ENCODE measurements at regions not wholly inside any gene's neighbourhood (a gene's known extent, or its start where the extent isn't known, plus 50 kb on each side); places are given as distances from the start of the nearest gene placed in this dataset.
A peak's percentile ranks its signal among the peaks of the same experiment; 100 is the strongest.

DNA sequence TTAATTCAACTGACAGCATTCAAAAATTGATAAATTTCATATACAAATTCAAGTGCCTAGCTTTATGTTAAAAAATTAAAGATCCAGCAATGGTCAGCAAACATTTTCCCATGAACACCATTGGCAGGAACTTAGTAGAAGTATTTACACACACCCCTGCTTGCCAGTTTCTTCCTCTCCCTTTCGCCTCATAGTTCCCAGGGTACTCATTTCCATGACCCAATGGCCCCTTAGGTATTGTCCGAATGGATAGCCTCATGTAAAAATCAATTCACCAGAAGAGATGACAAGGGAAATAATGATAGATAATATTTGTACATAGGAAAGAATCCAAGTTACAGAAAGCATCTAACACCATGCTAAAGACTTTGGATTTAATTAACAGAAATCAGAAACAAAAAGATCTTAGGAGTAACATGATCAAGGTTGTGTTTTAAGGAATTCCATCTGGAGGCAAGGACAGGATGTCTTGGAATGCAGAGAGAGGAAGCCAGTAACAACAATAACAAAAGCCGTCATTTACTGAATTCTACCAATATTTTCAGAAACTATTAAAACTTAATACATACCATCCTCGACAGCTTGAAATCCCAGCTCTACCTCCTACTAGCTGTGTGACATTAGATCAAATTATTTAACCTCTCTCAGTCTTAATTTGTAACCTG lies 423.0 kb downstream of the IRS1 start (continued):
- TF ChIP-seq, protein P1, sequence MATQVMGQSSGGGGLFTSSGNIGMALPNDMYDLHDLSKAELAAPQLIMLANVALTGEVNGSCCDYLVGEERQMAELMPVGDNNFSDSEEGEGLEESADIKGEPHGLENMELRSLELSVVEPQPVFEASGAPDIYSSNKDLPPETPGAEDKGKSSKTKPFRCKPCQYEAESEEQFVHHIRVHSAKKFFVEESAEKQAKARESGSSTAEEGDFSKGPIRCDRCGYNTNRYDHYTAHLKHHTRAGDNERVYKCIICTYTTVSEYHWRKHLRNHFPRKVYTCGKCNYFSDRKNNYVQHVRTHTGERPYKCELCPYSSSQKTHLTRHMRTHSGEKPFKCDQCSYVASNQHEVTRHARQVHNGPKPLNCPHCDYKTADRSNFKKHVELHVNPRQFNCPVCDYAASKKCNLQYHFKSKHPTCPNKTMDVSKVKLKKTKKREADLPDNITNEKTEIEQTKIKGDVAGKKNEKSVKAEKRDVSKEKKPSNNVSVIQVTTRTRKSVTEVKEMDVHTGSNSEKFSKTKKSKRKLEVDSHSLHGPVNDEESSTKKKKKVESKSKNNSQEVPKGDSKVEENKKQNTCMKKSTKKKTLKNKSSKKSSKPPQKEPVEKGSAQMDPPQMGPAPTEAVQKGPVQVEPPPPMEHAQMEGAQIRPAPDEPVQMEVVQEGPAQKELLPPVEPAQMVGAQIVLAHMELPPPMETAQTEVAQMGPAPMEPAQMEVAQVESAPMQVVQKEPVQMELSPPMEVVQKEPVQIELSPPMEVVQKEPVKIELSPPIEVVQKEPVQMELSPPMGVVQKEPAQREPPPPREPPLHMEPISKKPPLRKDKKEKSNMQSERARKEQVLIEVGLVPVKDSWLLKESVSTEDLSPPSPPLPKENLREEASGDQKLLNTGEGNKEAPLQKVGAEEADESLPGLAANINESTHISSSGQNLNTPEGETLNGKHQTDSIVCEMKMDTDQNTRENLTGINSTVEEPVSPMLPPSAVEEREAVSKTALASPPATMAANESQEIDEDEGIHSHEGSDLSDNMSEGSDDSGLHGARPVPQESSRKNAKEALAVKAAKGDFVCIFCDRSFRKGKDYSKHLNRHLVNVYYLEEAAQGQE (IDR thresholded peaks at IDR 0.05; ENCODE audit: unreplicated experiment), result no peak
- no peak for TF ChIP-seq EZH2 (IDR thresholded peaks at IDR 0.05; ENCODE audit: low read depth, unreplicated experiment)
- TF ChIP-seq, protein P2, sequence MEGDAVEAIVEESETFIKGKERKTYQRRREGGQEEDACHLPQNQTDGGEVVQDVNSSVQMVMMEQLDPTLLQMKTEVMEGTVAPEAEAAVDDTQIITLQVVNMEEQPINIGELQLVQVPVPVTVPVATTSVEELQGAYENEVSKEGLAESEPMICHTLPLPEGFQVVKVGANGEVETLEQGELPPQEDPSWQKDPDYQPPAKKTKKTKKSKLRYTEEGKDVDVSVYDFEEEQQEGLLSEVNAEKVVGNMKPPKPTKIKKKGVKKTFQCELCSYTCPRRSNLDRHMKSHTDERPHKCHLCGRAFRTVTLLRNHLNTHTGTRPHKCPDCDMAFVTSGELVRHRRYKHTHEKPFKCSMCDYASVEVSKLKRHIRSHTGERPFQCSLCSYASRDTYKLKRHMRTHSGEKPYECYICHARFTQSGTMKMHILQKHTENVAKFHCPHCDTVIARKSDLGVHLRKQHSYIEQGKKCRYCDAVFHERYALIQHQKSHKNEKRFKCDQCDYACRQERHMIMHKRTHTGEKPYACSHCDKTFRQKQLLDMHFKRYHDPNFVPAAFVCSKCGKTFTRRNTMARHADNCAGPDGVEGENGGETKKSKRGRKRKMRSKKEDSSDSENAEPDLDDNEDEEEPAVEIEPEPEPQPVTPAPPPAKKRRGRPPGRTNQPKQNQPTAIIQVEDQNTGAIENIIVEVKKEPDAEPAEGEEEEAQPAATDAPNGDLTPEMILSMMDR (conservative IDR thresholded peaks at IDR 0.05; ENCODE audit: low read depth in 2 of 2), result no peak

DNA sequence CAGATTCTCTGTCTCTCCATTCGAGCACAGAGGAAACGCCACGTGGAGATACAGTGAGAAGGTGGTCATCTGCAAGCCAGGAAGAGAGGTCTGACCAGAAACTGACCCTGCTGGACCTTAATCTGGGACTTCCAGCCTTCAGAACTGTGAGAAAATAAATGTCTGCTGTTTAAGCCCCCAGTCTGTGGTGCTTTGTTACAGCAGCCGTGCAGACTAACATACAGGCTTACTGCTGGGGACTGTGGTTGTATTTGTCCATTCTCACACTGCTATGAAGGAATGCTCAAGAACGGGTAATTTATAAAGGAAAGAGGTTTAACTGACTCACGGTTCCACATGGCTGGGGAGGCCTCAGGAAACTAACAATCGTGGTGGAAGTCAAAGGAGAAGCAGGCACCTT lies 432.7 kb downstream of the IRS1 start:
- Histone ChIP-seq H3F3A (replicated peaks; ENCODE audit: low read depth) (no peaks in the 10 kb centered on the region), H4K20me1 (replicated peaks; ENCODE audit: insufficient read depth) (no peaks in the 10 kb centered on the region), H3K27ac (ENCODE audit: low read depth) (no peak overlapping the region), H3K4me2 (no peak overlapping the region), H2AFZ (0 out of 2 replicates have a peak overlapping the region, but pooled peaks have one; percentile 18), H3K9me2 (ENCODE audit: insufficient read depth) (peaks cover 10% of the 10 kb centered on the region; the same call in 1 of the 2 replicates), H3K27me3 (ENCODE audit: insufficient read depth) (no peaks in the 10 kb centered on the region), H3K79me2 (replicated peaks; ENCODE audit: insufficient read depth) (no peaks in the 10 kb centered on the region), H3K4me3 (no peak overlapping the region), H3K36me3 (ENCODE audit: insufficient read depth) (no peaks in the 10 kb centered on the region), H3K4me1 (ENCODE audit: insufficient read depth) (no peaks in the 10 kb centered on the region)
- Mint-ChIP-seq H3K4me3 (no peak overlapping the region), H3K9me3 (no peaks in the 10 kb centered on the region), H3K36me3 (ENCODE audit: low read depth) (no peaks in the 10 kb centered on the region), H3K4me1 (no peaks in the 10 kb centered on the region), H3K27ac (no peak overlapping the region), H3K27me3 (ENCODE audit: insufficient read depth, low read depth, poor library complexity) (no peaks in the 10 kb centered on the region)
- DNase-seq (ENCODE audit: low spot score), result no peak
- no peak for ATAC-seq
- TF ChIP-seq, protein P1 (IDR thresholded peaks at IDR 0.05; ENCODE audit: unreplicated experiment), result no peak
- TF ChIP-seq NANOG (IDR thresholded peaks at IDR 0.05; ENCODE audit: borderline replicate concordance), result no peak
- TF ChIP-seq ZNF114 (CRISPR knock-in tag; IDR thresholded peaks at IDR 0.05), result no peak
- no peak for TF ChIP-seq JUNB (IDR thresholded peaks at IDR 0.05; ENCODE audit: unreplicated experiment)
- TF ChIP-seq, protein P3, sequence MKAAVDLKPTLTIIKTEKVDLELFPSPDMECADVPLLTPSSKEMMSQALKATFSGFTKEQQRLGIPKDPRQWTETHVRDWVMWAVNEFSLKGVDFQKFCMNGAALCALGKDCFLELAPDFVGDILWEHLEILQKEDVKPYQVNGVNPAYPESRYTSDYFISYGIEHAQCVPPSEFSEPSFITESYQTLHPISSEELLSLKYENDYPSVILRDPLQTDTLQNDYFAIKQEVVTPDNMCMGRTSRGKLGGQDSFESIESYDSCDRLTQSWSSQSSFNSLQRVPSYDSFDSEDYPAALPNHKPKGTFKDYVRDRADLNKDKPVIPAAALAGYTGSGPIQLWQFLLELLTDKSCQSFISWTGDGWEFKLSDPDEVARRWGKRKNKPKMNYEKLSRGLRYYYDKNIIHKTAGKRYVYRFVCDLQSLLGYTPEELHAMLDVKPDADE (IDR thresholded peaks at IDR 0.05), result no peak
- TF ChIP-seq POLR2AphosphoS5 (IDR thresholded peaks at IDR 0.05; ENCODE audit: low read depth), result no peak
- no peak for TF ChIP-seq ZNF331 (CRISPR knock-in tag; IDR thresholded peaks at IDR 0.05; ENCODE audit: low read depth)
